Activated naive CD4-positive, alpha-beta T cell treated with anti-CD3 and anti-CD28 coated beads, Interleukin-2, amount 10 ng/mL, durations not matched to agents 7 days and 5 days (primary cell): ENCODE measurements at regions not wholly inside any gene's neighbourhood (a gene's known extent, or its start where the extent isn't known, plus 50 kb on each side); places are given as distances from the start of the nearest gene placed in this dataset.
A peak's percentile ranks its signal among the peaks of the same experiment; 100 is the strongest.

Experiments used
- CTCF ChIA-PET: fragments of 350-600 bp; sonication (Branson Sonifier 250); formaldehyde crosslinking; loops from one replicate; lab custom pipeline; 2021; ENCODE audit warnings: antibody characterized with exemption; lab: Charles Lee
- DNase-seq: peaks from one replicate; pipeline ENCODE4 v3.0.0-alpha.2; 2020
- H3K27ac Mint-ChIP-seq: one replicate; pipeline ENCODE4 v1.8.0; 2021; ENCODE audit warnings: mild to moderate bottlenecking, moderate library complexity, mixed read lengths
- H3K27me3 Mint-ChIP-seq: one replicate; pipeline ENCODE4 v1.8.0; 2021; ENCODE audit warnings: mild to moderate bottlenecking, mixed read lengths
- H3K36me3 Mint-ChIP-seq: one replicate; pipeline ENCODE4 v1.8.0; 2021; ENCODE audit warnings: mixed read lengths
- H3K4me1 Mint-ChIP-seq: one replicate; pipeline ENCODE4 v1.8.0; 2021; ENCODE audit warnings: mixed read lengths
- H3K4me3 Mint-ChIP-seq: one replicate; pipeline ENCODE4 v1.8.0; 2021; ENCODE audit warnings: mild to moderate bottlenecking, moderate library complexity, mixed read lengths
- H3K9me3 Mint-ChIP-seq: one replicate; pipeline ENCODE4 v1.8.0; 2021; ENCODE audit warnings: mixed read lengths

DNA sequence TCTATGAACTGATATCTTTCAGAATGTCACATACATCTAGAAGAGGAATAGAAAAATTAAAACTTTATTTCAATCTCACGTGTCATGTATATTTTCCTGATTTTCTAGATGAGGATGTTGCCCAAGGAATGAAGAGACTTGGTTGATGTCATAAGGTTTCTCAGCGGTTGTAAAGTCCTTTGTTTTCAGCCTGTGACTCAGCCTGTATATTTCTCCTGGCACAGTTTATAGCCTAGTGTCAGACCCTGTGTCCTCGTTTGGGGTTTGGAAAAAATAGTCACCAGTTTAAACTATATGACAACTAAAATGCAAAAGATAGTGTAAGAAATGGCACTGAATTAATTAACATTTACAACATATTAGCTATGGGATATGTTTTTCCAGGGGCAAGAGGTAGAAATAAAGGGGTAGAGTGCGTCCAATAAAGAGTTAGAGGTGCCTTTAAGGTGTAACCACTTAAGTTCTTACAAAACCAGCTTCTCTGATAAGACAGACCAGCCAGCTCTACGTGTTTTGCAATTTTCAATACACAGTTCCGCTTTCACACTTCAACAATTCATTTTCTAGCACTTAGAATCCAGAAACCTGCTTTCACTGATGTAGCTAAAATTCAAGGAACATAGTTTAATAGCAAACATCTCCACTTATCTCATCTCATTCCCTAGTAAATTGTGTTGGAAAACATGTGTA lies 1432.6 kb upstream of the TENM4 start:
- H3K27ac Mint-ChIP-seq: no peak overlapping the region
- H3K4me3 Mint-ChIP-seq: no peak overlapping the region
- no peaks in the 10 kb centered on the region for H3K36me3 Mint-ChIP-seq
- no peaks in the 10 kb centered on the region for H3K27me3 Mint-ChIP-seq
- H3K9me3 Mint-ChIP-seq: peaks cover 7% of the 10 kb centered on the region
- CTCF ChIA-PET: no interaction called here
- no peaks in the 10 kb centered on the region for H3K4me1 Mint-ChIP-seq
- no peak for DNase-seq

- H3K9me3 Mint-ChIP-seq: peaks cover 7% of the 10 kb centered on the region
- CTCF ChIA-PET: no interaction called here
- H3K36me3 Mint-ChIP-seq: no peaks in the 10 kb centered on the region
- H3K27ac Mint-ChIP-seq: peak overlapping the region; percentile 9
- H3K27me3 Mint-ChIP-seq: no peaks in the 10 kb centered on the region
- no peak overlapping the region for H3K4me3 Mint-ChIP-seq
- no peaks in the 10 kb centered on the region for H3K4me1 Mint-ChIP-seq
- no peak for DNase-seq
Observed at GRCh38 chr11:80872116-80872728, 1431.4 kb upstream of the TENM4 start.

DNA sequence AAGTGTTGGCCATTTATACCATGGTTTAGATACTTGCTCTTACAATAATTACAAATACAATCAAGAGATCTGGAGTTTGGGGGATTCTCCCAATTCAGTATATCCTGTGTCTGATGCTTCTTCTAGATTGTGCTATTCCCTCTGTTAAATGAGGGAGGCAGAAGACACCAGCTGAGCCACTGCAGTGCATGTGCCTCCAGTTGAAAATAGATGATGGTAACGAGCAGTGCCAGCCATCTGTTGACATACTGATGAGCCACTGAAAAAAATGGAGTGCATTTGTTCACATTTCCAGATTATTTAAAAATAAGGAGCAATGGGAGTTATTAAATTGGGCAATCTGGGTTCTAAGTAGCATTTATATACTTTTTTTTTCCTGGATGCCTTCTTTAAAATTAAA lies 1428.0 kb upstream of the TENM4 start:
- CTCF ChIA-PET: no interaction called here
- H3K36me3 Mint-ChIP-seq: no peaks in the 10 kb centered on the region

DNA sequence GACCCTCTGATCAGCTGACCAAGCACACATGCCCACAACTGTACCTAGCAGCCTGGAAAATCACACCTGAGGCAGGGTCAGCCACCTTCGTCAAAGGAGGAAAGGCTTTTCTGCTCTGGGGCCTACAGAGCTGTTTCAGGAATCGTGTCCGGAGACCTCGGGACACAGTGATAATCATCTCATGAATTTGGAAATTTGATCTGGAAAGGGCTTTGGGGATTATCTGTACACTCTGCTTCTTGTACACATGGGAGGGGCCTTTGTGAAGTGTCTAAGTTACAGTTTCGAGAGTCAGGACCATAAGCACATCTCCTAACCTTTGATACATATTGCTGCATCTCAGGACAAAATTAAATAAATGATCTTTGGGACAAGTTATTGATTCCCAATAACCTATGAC lies 1421.2 kb upstream of the TENM4 start:
- peaks cover 5% of the 10 kb centered on the region for H3K9me3 Mint-ChIP-seq
- no peak for DNase-seq
- CTCF ChIA-PET: no interaction called here
- H3K4me3 Mint-ChIP-seq: no peak overlapping the region
- no peaks in the 10 kb centered on the region for H3K27me3 Mint-ChIP-seq
- H3K4me1 Mint-ChIP-seq: no peaks in the 10 kb centered on the region
- no peaks in the 10 kb centered on the region for H3K36me3 Mint-ChIP-seq
- no peak overlapping the region for H3K27ac Mint-ChIP-seq

More for the DNA sequence above, 1428.0 kb upstream of the TENM4 start:
- no peak for DNase-seq
- Mint-ChIP-seq H3K4me3 (no peak overlapping the region), H3K27me3 (no peaks in the 10 kb centered on the region), H3K9me3 (peaks cover 8% of the 10 kb centered on the region), H3K4me1 (no peaks in the 10 kb centered on the region), H3K27ac (no peak overlapping the region)

DNA sequence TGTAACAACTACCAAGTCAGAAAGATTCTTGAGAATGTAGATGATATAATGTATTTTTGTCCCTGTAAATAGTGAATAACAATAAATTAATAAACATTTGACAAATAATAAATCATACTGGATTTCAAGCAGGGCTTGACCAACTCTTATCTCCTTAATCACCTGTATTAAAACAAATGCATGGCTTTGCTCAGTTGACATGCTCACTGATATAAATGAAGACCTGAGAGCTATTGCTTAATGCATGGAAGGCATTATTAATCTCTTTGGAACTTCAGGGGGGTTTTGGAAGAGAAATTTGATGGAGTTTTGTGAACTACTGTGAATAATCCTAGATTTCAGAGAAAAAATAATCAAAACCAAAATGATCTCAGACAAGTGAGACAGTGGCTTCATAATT lies 1420.4 kb upstream of the TENM4 start:
- Mint-ChIP-seq H3K4me3 (no peak overlapping the region), H3K27me3 (no peaks in the 10 kb centered on the region), H3K4me1 (no peaks in the 10 kb centered on the region), H3K27ac (no peak overlapping the region), H3K9me3 (peaks cover 5% of the 10 kb centered on the region), H3K36me3 (no peaks in the 10 kb centered on the region)
- CTCF ChIA-PET: no interaction called here
- DNase-seq: no peak

DNA sequence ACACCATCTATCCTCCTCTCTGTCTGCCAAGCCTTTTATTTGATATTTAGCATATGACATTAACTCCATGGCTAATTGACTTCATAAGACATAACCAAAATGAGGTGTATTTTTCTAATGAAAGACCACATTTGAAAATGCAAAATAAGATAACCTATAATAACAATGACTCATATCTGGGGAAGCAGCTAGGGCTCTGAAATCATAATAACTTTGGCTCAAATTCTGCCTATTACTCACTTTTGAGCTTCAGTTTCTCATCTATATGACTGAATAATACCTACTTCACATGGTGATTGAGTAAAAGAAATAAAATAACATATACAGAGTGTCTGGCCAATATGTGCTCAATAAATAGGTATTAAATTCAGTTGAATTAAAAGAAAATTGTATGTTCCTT lies 1419.8 kb upstream of the TENM4 start:
- Mint-ChIP-seq H3K27ac (no peak overlapping the region), H3K4me1 (no peaks in the 10 kb centered on the region)
- DNase-seq: no peak

DNA sequence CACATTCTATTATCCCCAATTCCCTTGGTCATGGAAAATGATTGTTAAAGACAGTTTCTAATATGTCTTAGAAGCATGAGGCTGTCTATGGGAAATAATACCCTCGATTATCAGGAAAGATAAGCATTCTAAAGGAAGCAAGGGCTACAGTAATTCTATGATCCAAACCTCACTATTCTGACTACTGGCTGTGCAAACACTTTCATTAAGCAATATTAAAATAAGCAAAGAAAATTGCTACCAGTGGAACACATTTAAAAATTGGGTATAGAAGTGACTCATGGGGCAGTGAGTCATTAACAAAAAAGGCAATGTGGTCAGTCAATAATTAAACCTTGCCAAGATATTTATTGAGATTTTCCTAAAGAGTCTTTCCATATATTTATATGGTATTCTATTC lies 1415.2 kb upstream of the TENM4 start:
- Mint-ChIP-seq H3K4me3 (no peak overlapping the region), H3K36me3 (no peaks in the 10 kb centered on the region), H3K27me3 (no peaks in the 10 kb centered on the region), H3K9me3 (peaks cover 2% of the 10 kb centered on the region), H3K27ac (no peak overlapping the region), H3K4me1 (no peaks in the 10 kb centered on the region)
- DNase-seq: no peak
- CTCF ChIA-PET: no interaction called here

More for the DNA sequence above, 1419.8 kb upstream of the TENM4 start:
- H3K4me3 Mint-ChIP-seq: no peak overlapping the region
- no peaks in the 10 kb centered on the region for H3K36me3 Mint-ChIP-seq
- H3K9me3 Mint-ChIP-seq: peaks cover 5% of the 10 kb centered on the region
- CTCF ChIA-PET: no interaction called here
- H3K27me3 Mint-ChIP-seq: no peaks in the 10 kb centered on the region

- H3K27me3 Mint-ChIP-seq: no peaks in the 10 kb centered on the region
Observed at GRCh38 chr11:80855426-80855825, 1414.6 kb upstream of the TENM4 start.

DNA sequence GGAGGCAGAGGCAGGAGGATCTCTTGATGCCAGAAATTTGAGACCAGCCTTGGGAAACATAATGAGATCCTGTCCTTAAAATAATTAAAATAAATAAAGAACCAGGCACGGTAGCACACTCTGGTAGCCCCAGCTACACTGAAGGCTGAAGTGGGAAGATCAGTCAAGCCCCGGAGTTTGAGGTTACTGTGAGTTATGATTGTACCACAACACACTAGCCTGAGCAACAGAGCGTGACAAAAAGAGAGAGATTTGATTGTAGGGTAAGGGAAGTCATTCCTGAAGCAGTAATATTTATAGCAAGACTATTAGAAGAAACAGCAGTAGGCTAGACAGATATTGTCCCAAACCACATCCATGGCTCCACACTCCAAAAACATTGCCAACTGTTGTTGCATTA lies 1408.4 kb upstream of the TENM4 start:
- Mint-ChIP-seq H3K4me1 (no peaks in the 10 kb centered on the region), H3K27me3 (no peaks in the 10 kb centered on the region), H3K27ac (no peak overlapping the region), H3K9me3 (peaks cover 7% of the 10 kb centered on the region), H3K4me3 (no peak overlapping the region), H3K36me3 (no peaks in the 10 kb centered on the region)
- CTCF ChIA-PET: no interaction called here
- DNase-seq: no peak

More at GRCh38 chr11:80855426-80855825, 1414.6 kb upstream of the TENM4 start:
- DNase-seq: no peak
- Mint-ChIP-seq H3K36me3 (no peaks in the 10 kb centered on the region), H3K9me3 (peaks cover 2% of the 10 kb centered on the region), H3K4me1 (no peaks in the 10 kb centered on the region), H3K4me3 (no peak overlapping the region), H3K27ac (no peak overlapping the region)
- CTCF ChIA-PET: no interaction called here

DNA sequence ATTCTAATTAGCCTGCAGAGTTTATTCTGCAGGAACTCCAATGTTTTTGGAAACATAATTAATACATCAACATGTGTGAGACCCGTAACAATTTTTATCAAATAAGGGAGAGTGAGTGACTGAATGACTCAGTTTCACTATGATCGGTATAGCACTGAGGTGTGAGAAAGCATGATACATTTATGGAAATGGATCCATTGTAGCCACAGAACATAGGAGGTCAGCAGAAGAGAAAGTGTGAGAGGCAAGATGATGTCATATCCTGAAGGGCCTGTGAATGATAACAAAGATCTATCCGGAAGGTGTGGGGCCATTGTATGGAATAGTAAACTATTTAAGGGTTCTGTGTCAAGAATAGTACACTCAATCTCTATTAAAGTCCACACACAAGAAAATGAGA lies 1406.1 kb upstream of the TENM4 start:
- DNase-seq: no peak
- Mint-ChIP-seq H3K4me3 (no peak overlapping the region), H3K27me3 (no peaks in the 10 kb centered on the region), H3K27ac (no peak overlapping the region), H3K4me1 (no peaks in the 10 kb centered on the region), H3K36me3 (no peaks in the 10 kb centered on the region), H3K9me3 (peaks cover 9% of the 10 kb centered on the region)
- CTCF ChIA-PET: no interaction called here

- CTCF ChIA-PET: no interaction called here
- DNase-seq: no peak
- Mint-ChIP-seq H3K4me3 (no peak overlapping the region), H3K27me3 (no peaks in the 10 kb centered on the region), H3K36me3 (no peaks in the 10 kb centered on the region), H3K4me1 (no peaks in the 10 kb centered on the region), H3K27ac (no peak overlapping the region), H3K9me3 (peaks cover 9% of the 10 kb centered on the region)
Observed at GRCh38 chr11:80846442-80846841, 1405.6 kb upstream of the TENM4 start.

DNA sequence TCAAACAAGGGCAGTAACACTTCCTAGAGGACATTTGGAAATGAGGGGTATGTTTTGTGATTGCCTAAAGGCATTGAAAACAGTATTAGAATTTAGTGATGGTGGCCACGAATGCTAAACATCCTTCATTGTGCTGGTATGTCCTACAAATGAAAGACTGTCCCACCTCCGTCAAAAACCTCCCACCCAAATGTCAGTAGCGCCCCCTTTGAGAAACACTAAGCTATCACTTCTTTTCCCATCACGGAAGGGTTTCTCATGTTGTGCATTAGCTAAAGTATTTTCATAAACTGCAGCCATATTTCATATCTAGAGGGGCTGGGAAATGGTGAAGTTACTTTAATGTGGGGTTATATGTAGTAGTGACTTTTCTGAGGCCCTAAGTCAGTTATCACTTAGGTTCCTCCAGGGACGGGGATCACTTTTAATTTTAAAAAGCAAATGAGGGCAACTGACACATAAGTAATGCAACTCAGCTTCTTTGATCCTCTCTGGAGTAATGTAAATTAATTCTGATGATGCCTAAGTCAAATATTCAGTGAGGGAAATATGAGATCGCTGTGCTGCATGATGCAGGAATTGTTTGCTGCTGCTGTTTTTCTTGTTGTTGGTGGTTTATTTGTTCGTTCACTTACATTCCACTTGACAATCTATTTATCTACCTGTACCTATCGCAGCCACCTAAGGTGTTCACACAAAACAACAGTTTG lies 1403.4 kb upstream of the TENM4 start:
- Mint-ChIP-seq H3K27me3 (no peaks in the 10 kb centered on the region), H3K4me3 (no peak overlapping the region), H3K27ac (no peak overlapping the region), H3K9me3 (peaks cover 9% of the 10 kb centered on the region), H3K36me3 (no peaks in the 10 kb centered on the region), H3K4me1 (no peaks in the 10 kb centered on the region)
- CTCF ChIA-PET: no interaction called here
- no peak for DNase-seq

DNA sequence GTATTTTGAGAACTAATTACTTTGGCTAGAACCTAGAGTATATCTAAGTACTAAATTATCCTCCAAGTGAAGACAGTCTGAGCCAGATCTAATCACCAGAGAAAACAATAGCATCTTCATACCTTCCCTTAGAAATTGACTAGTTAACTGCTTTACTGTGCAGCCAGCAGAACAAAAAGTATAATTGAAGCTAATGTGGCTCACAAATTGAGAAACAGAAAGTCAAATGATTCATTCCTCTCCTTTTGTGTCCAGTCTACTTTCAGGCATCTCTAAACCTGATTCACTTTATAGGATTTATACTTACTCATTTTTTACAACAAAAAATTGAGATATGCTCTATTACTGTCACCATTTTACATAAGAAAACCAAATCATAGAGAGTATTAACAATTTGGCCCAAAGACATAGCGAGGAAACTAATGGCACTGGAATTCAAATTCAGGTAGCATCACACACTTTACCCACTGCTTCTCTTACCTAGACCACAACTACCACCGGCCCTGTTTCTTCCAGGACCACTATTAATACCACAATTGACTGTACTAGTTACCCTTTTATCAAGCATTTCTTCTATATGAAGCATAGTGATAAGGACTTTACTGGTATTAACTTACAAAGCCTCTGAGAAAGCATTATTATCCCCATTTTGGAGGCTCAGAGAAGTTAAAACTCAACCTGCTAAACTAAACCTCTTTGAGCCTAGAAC lies 1402.6 kb upstream of the TENM4 start:
- Mint-ChIP-seq H3K9me3 (peaks cover 7% of the 10 kb centered on the region), H3K4me3 (no peak overlapping the region), H3K36me3 (no peaks in the 10 kb centered on the region), H3K27ac (no peak overlapping the region), H3K27me3 (no peaks in the 10 kb centered on the region), H3K4me1 (no peaks in the 10 kb centered on the region)
- CTCF ChIA-PET: no interaction called here
- no peak for DNase-seq

DNA sequence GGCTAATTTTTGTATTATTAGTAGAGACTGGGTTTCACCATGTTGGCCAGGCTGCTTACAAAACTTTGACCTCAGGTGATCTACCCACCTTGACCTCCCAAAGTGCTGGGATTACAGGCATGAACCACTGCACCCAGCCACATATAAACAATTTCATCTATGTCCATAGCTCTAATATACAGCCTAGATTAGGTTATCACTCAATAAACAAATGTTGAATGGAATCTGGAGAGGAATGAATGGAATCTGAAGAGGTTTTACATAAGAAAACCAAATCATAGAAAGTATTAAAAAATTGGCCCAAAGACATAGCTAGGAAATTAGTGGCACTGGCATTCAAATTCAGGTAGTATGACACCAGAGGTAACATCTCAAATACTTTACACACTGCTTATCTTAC lies 1401.4 kb upstream of the TENM4 start:
- Mint-ChIP-seq H3K36me3 (no peaks in the 10 kb centered on the region), H3K4me1 (no peaks in the 10 kb centered on the region), H3K4me3 (no peak overlapping the region), H3K9me3 (peaks cover 7% of the 10 kb centered on the region), H3K27ac (no peak overlapping the region), H3K27me3 (no peaks in the 10 kb centered on the region)
- CTCF ChIA-PET: no interaction called here
- no peak for DNase-seq
